Testis (tissue), 2 donors: ENCODE measurements at regions not wholly inside any gene's neighbourhood (a gene's known extent, or its start where the extent isn't known, plus 50 kb on each side); places are given as distances from the start of the nearest gene placed in this dataset.

Experiments
- CTCF ChIP-seq, 3 experiments: fragments of 450-650 bp in 2 of 3; fragments of 200-600 bp in 1 of 3; sonication (generic) in 1 of 3; IDR thresholded peaks; one replicate each; pipeline ENCODE4 v1.5.1; 2016 to 2019; ENCODE audit warnings: antibody characterized with exemption in 3 of 3, mild to moderate bottlenecking in 2 of 3, moderate library complexity in 1 of 3
- POLR2A ChIP-seq: fragments of 450-650 bp; IDR thresholded peaks from one replicate; pipeline ENCODE4 v1.6.1; 2017; ENCODE audit warnings: antibody characterized with exemption, mild to moderate bottlenecking, moderate library complexity

DNA sequence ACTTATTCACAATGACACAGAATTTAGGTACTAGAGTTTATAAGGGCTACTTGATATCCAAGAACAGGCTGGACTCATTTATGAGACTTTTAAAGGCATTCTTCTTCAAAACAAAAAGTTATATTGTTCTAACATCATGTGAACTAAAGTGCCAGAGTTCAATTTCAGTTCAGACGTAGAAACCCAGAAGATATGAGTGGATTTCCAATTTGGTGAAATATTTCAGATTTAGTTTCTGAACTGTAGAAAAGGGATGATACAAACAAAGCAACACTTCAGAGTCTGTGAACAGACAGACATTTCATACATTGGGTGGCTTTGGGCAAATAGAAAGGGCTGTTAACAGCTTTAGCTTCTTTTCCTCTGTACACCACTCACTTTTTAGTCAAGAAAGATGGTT is 384.0 kb downstream of the NR2F1-AS1 start:
- TF ChIP-seq CTCF (IDR thresholded peaks at IDR 0.05) (no peak), POLR2A (no peak)
